H1 (cell line): ENCODE measurements at regions not wholly inside any gene's neighbourhood (a gene's known extent, or its start where the extent isn't known, plus 50 kb on each side); places are given as distances from the start of the nearest gene placed in this dataset.

ENCODE experiments used
- EZH2 ChIP-seq: fragments of 200-600 bp; sonication (generic); IDR thresholded peaks from 2 replicates; pipeline ENCODE4 v1.7.1; 2012; ENCODE audit warnings: low read depth, mild to moderate bottlenecking, moderate library complexity, low read length, inconsistent platforms; ENCODE audit not compliant: severe bottlenecking
- MAX ChIP-seq: IDR thresholded peaks from 2 replicates; pipeline ENCODE4 v1.6.1; 2012; ENCODE audit warnings: inconsistent platforms
- POLR2A ChIP-seq, 2 experiments: IDR thresholded peaks; 1 replicate in 1 of 2; 2 replicates in 1 of 2; pipeline ENCODE4 v1.6.1; 2011; ENCODE audit warnings: low read depth in 2 of 2, low read length in 2 of 2, mild to moderate bottlenecking in 2 of 2; ENCODE audit errors: control extremely low read depth in 1 of 2
- RFX5 ChIP-seq: IDR thresholded peaks from 2 replicates; pipeline ENCODE4 v1.6.1; 2011; ENCODE audit warnings: low read depth, low read length, improper control_type of control experiment, borderline replicate concordance
- RXRA ChIP-seq: IDR thresholded peaks from 2 replicates; pipeline ENCODE4 v1.6.1; 2011; ENCODE audit warnings: low read depth, mild to moderate bottlenecking, low read length, moderate library complexity; ENCODE audit not compliant: insufficient read depth
- SP1 ChIP-seq: IDR thresholded peaks from 2 replicates; pipeline ENCODE4 v1.6.1; 2011; ENCODE audit warnings: low read depth, low read length
- TCF12 ChIP-seq: IDR thresholded peaks from 2 replicates; pipeline ENCODE4 v1.6.1; 2011; ENCODE audit warnings: low read depth, mild to moderate bottlenecking, low read length
- TF ChIP-seq, protein P1 (sequence below), 3 experiments: IDR thresholded peaks; 1 replicate in 2 of 3; 2 replicates in 1 of 3; pipeline versions ENCODE4 v1.5.1 to v1.6.1; 2011; ENCODE audit warnings: low read length in 3 of 3, mild to moderate bottlenecking in 3 of 3, inconsistent platforms in 2 of 3, low read depth in 1 of 3, moderate library complexity in 1 of 3; ENCODE audit not compliant: insufficient read depth in 1 of 3; ENCODE audit errors: control extremely low read depth in 1 of 3

DNA sequence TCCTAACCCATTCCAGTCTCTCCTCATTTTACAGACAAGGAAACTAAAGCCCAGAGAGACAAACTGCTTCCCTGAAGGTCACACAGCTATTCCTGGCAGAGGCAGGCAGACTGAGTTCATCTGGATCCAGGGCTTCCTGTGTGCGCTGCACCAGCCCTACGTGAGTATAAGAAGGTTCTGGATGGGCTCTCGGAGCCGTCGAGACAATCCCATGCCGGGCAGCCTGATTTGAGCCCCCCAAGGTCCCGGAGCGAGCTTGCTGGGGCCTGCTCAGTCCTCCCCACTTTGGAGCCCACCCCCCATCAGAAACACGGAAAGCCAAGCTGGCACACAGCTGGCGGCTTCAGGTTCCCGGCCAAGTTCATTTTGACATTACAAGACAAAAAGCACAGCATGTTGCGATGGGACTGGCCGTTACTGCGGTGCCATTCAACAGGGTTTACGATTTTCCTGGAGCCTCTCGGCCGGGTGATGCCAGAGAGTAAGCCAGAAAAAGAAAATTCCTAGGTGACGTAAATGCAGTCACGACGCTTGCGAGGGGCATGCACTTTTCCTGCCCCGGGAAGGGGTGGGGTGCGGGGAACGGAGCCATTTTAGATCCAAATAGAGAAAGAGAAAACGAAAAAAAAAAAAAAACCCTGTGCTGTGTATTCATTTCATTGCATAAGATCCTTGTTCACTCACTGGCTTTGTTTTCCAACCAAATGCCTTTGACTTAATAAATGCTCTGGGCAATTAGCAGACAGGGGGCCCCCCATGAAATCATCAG lies 167.1 kb upstream of the FOXF1 start:
- TF ChIP-seq POLR2A (IDR thresholded peaks at IDR 0.05; ENCODE audit: control extremely low read depth in 1 of 2, low read depth in 2 of 2, low read length in 2 of 2) (no peak), MAX (no peak), RXRA (no peak), EZH2 (no peak), RFX5 (no peak), SP1 (no peak), TCF12 (no peak)
- TF ChIP-seq, protein P1, sequence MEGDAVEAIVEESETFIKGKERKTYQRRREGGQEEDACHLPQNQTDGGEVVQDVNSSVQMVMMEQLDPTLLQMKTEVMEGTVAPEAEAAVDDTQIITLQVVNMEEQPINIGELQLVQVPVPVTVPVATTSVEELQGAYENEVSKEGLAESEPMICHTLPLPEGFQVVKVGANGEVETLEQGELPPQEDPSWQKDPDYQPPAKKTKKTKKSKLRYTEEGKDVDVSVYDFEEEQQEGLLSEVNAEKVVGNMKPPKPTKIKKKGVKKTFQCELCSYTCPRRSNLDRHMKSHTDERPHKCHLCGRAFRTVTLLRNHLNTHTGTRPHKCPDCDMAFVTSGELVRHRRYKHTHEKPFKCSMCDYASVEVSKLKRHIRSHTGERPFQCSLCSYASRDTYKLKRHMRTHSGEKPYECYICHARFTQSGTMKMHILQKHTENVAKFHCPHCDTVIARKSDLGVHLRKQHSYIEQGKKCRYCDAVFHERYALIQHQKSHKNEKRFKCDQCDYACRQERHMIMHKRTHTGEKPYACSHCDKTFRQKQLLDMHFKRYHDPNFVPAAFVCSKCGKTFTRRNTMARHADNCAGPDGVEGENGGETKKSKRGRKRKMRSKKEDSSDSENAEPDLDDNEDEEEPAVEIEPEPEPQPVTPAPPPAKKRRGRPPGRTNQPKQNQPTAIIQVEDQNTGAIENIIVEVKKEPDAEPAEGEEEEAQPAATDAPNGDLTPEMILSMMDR (IDR thresholded peaks at IDR 0.05; ENCODE audit: control extremely low read depth in 1 of 3, insufficient read depth in 1 of 3, low read depth in 1 of 3, low read length in 3 of 3), result no peak
